ENCODE measurements at regions not wholly inside any gene's neighbourhood (a gene's known extent, or its start where the extent isn't known, plus 50 kb on each side); places are given as distances from the start of the nearest gene placed in this dataset.

DNA sequence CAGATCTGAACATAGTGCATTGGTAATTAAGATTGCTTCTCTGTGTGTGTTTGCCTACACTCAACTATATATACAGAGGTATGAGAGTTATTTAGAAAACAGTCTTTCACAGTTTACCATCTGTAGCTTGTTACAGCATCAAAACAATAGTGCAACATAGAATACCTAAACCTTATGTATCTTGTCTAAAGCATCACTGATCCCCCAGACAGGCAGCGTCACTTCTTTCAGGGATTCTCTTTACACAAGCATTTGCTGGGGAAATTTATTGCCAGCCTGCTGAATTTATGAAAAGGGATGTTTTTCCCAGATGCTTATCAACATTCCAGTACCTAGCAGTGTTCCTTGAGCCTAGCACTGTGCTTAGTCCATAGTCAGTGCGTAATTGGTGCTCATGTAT is 195.8 kb upstream of the COL8A1 start:
- Histone ChIP-seq H3K79me2 (ENCODE audit: insufficient read depth, low read depth) (no peaks in the 10 kb centered on the region), H3K9ac (no peak overlapping the region), H3K4me1 (ENCODE audit: low read depth, poor library complexity, severe bottlenecking) (no peaks in the 10 kb centered on the region), H4K20me1 (ENCODE audit: insufficient read depth) (no peaks in the 10 kb centered on the region), H3K27ac (no peak overlapping the region), H3K36me3 (ENCODE audit: insufficient read depth) (no peaks in the 10 kb centered on the region), H2AFZ (ENCODE audit: low read depth) (no peak overlapping the region), H3K4me3 (IDR thresholded peaks at IDR 0.05; ENCODE audit: insufficient read depth, low read depth, low read length) (no peak overlapping the region), H3K27me3 (ENCODE audit: insufficient read depth, low read depth) (no peaks in the 10 kb centered on the region), H3K4me2 (no peak overlapping the region)
- TF ChIP-seq, protein P1, sequence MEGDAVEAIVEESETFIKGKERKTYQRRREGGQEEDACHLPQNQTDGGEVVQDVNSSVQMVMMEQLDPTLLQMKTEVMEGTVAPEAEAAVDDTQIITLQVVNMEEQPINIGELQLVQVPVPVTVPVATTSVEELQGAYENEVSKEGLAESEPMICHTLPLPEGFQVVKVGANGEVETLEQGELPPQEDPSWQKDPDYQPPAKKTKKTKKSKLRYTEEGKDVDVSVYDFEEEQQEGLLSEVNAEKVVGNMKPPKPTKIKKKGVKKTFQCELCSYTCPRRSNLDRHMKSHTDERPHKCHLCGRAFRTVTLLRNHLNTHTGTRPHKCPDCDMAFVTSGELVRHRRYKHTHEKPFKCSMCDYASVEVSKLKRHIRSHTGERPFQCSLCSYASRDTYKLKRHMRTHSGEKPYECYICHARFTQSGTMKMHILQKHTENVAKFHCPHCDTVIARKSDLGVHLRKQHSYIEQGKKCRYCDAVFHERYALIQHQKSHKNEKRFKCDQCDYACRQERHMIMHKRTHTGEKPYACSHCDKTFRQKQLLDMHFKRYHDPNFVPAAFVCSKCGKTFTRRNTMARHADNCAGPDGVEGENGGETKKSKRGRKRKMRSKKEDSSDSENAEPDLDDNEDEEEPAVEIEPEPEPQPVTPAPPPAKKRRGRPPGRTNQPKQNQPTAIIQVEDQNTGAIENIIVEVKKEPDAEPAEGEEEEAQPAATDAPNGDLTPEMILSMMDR (conservative IDR thresholded peaks at IDR 0.05; ENCODE audit: low read depth, low read length), result no peak

DNA sequence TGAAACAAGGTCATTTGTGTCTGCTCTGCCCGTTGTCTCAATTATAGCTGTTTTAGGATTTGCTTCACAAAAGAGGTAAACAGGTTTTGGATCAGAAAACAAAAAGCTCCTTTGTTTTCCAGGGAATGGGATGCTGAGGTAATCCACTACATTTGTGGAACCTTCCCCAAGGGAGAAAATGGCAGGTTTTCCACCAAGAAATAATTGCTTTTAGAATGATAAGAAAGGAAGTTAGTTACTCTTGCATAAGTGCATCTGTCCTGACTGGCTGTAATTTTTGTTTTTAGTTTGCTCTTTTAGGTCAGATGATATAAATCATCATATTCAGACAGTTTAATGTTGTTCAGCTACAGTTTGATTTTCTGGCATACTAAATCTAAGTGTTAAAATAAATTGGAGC is 198.5 kb upstream of the COL8A1 start:
- Histone ChIP-seq H3K9ac (no peak overlapping the region), H3K27me3 (ENCODE audit: insufficient read depth, low read depth) (no peaks in the 10 kb centered on the region), H3K79me2 (ENCODE audit: insufficient read depth, low read depth) (no peaks in the 10 kb centered on the region), H3K27ac (no peak overlapping the region), H3K4me2 (no peak overlapping the region), H3K36me3 (ENCODE audit: insufficient read depth) (no peaks in the 10 kb centered on the region), H2AFZ (ENCODE audit: low read depth) (no peak overlapping the region), H3K4me1 (ENCODE audit: low read depth, poor library complexity, severe bottlenecking) (no peaks in the 10 kb centered on the region), H3K4me3 (IDR thresholded peaks at IDR 0.05; ENCODE audit: insufficient read depth, low read depth, low read length) (no peak overlapping the region), H4K20me1 (ENCODE audit: insufficient read depth) (no peaks in the 10 kb centered on the region)
- TF ChIP-seq, protein P1 (conservative IDR thresholded peaks at IDR 0.05; ENCODE audit: low read depth, low read length), result no peak

DNA sequence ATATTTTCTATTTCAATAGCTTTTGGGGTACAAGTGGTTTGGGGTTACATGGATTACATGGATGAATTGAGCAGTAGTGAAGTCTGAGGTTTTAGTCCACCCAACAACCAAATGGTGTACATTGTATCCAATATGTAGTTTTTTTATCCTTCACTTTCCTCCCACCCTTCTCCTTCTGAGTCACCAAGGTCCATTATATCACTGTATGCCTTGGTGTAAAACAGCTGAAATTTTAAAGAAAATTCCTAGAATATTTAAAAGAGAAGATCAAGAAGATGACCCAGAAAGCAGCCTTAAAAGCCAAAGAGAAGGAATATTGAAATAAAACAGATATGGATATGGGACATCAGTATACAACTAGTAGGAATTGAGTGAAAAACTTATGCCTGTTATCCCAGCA is 204.2 kb upstream of the COL8A1 start:
- Histone ChIP-seq H3K4me3 (IDR thresholded peaks at IDR 0.05; ENCODE audit: insufficient read depth, low read depth, low read length) (no peak overlapping the region), H3K27me3 (ENCODE audit: insufficient read depth, low read depth) (no peaks in the 10 kb centered on the region), H3K79me2 (ENCODE audit: insufficient read depth, low read depth) (no peaks in the 10 kb centered on the region), H2AFZ (ENCODE audit: low read depth) (no peak overlapping the region), H4K20me1 (ENCODE audit: insufficient read depth) (no peaks in the 10 kb centered on the region), H3K36me3 (ENCODE audit: insufficient read depth) (no peaks in the 10 kb centered on the region), H3K4me1 (ENCODE audit: low read depth, poor library complexity, severe bottlenecking) (no peaks in the 10 kb centered on the region), H3K4me2 (no peak overlapping the region), H3K27ac (no peak overlapping the region), H3K9ac (no peak overlapping the region)
- TF ChIP-seq, protein P1 (conservative IDR thresholded peaks at IDR 0.05; ENCODE audit: low read depth, low read length), result no peak

DNA sequence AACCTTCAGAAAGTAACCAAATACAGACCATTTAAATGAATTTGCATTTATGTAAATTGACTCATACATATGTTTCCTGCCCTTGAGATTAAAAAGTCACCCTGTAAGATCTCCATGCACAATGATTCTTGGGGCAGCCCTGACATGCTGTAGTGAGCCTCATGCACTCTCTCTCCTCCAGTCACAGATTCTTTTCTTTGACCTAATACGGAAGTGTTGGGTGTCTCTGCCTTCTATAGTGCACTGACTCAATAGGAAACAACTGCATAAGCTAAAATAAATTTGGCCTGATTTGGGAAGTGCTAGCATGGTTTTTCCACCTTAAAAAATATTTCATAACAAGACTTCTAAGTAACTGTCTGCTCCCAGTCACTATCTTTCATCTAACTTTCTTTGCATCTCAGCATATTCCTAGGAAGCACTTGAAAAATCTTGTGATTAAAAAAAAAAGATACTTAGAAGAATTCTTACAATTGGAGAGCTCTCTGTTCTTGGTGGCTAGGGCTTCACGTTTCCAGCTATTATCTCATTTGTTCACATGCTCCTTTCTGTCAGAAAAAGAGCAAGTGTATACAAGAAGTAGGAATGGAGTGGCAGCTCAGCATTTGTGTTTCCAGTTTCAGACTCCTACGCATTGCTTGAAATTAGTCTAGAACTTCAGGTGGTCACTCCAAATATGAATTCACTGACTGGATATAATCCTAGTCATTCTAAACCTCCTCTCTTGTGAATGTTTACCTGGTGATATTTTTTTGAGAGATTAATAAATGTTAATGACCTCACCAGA is 207.9 kb upstream of the COL8A1 start:
- Histone ChIP-seq H3K4me2 (no peak overlapping the region), H3K4me3 (IDR thresholded peaks at IDR 0.05; ENCODE audit: insufficient read depth, low read depth, low read length) (no peak overlapping the region), H3K4me1 (ENCODE audit: low read depth, poor library complexity, severe bottlenecking) (no peaks in the 10 kb centered on the region), H3K9ac (no peak overlapping the region), H3K27ac (no peak overlapping the region), H3K79me2 (ENCODE audit: insufficient read depth, low read depth) (no peaks in the 10 kb centered on the region), H2AFZ (ENCODE audit: low read depth) (no peak overlapping the region), H3K36me3 (ENCODE audit: insufficient read depth) (no peaks in the 10 kb centered on the region), H3K27me3 (ENCODE audit: insufficient read depth, low read depth) (no peaks in the 10 kb centered on the region; the same call in 1 of the 2 replicates), H4K20me1 (ENCODE audit: insufficient read depth) (no peaks in the 10 kb centered on the region)
- TF ChIP-seq, protein P1 (conservative IDR thresholded peaks at IDR 0.05; ENCODE audit: low read depth, low read length), result no peak
